Pancreas (tissue), 10 donors: ENCODE measurements at regions not wholly inside any gene's neighbourhood (a gene's known extent, or its start where the extent isn't known, plus 50 kb on each side); places are given as distances from the start of the nearest gene placed in this dataset.

Experiments
- ATAC-seq, 4 donors: fragments of 200-7000 bp; cut with Tn5 transposase; one replicate each; pipeline versions ENCODE4 v1.8.0 to v1.9.1; 2020; ENCODE audit warnings: mild to moderate bottlenecking in 4 of 4, moderate library complexity in 4 of 4
- DNase-seq, 6 donors: peaks; one replicate each; pipeline ENCODE4 v3.0.0-alpha.2; 2020
- FAIRE-seq: peaks from 2 replicates; lab custom pipeline; 2012; peaks lifted over from hg19 to GRCh38; lab: Jason Lieb, UNC
- H3K27ac ChIP-seq, 4 donors: fragments of 200-600 bp; sonication (generic); 1 replicate in 3 of 4; 2 replicates in 1 of 4; pipeline versions ENCODE4 v1.5.0 to v1.8.0; 2020
- H3K27me3 ChIP-seq, 4 donors: fragments of 200-600 bp; one replicate each; pipeline ENCODE4 v1.8.0; 2021
- H3K36me3 ChIP-seq, 3 donors: fragments of 200-600 bp; sonication (generic) in 1 of 3; one replicate each; pipeline versions ENCODE4 v1.5.0 to v1.8.0; 2020 to 2021
- H3K4me1 ChIP-seq, 3 donors: fragments of 200-600 bp; one replicate each; pipeline ENCODE4 v1.8.0; 2021
- H3K4me3 ChIP-seq, 4 donors: fragments of 200-600 bp; sonication (generic) in 2 of 4; one replicate each; pipeline versions ENCODE4 v1.5.0 to v1.8.0; 2020 to 2021
- H3K9me3 ChIP-seq, 4 donors: fragments of 200-600 bp; one replicate each; pipeline ENCODE4 v1.8.0; 2021
- CTCF ChIP-seq, 4 donors: fragments of 200-600 bp; sonication (generic) in 3 of 4; IDR thresholded peaks; one replicate each; pipeline versions ENCODE4 v1.5.0 to v1.8.0; 2021; ENCODE audit warnings: antibody characterized with exemption in 4 of 4
- WGBS, 2 donors: extraction: QIAGEN DNeasy Blood & Tissue Kit; methylation state at CpG; one replicate each; pipeline ENCODE4 v1.1.7; 2013; 5-methylcytosine and 5-hydroxymethylcytosine counted together
- intact Hi-C, 3 donors: fragments of 100-400 bp; cut with DNase I; formaldehyde crosslinking; loops; one replicate each; pipeline versions ENCODE4 v1.11.1 to v1.14.2; 2022
- donor health status: healthy with polysubstance abuse.
- donor health status: DM: no; HTN: no; CAD: no; lungs with moderate emphysema.
- donor health status: DM: no; HTN: no; CAD: no.
- donor health status: control.
- donor health status: control.
- donor health status: Bipolar disorder and iron deficiency.
- donor health status: DM: yes; HTN: yes; CAD: no.
- donor health status: DM: no; HTN: no; CAD: no.
- donor health status: DM: no; HTN: no; CAD: no.
- donor health status: DM: yes; HTN: yes; CAD: no.

DNA sequence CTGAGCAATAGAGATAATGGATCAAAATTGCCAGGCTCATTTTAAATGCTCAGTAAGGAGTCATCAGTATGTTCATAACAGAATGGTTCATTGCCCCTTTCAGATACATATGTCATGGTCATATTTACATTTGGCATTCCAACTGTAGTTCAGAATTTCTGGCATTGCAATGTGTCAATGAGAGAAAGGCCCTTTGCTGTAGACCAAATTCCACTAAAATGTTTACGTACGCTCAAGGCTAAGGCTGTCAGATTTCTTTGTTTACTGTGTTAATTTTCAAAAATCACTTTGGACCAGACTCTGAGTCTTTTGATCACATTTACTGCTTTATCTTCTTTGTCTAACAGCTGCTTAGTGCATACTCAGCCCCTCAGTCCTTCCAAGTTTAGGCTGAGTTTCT is 213.5 kb downstream of the PIK3C3 start:
- ATAC-seq = no peak
- WGBS, 2 donors = 45 to 53% methylated on average over 2 of the region's 2 CpGs
- no peak for FAIRE-seq
- Histone ChIP-seq H3K4me3 (no peak overlapping the region), H3K36me3 (no peaks in the 10 kb centered on the region), H3K27me3 (no peaks in the 10 kb centered on the region), H3K9me3 (no peaks in the 10 kb centered on the region), H3K4me1 (no peaks in the 10 kb centered on the region), H3K27ac (no peak overlapping the region)
- TF ChIP-seq CTCF (IDR thresholded peaks at IDR 0.05) = no peak
- no peak for DNase-seq
- intact Hi-C loops = no loop called here

DNA sequence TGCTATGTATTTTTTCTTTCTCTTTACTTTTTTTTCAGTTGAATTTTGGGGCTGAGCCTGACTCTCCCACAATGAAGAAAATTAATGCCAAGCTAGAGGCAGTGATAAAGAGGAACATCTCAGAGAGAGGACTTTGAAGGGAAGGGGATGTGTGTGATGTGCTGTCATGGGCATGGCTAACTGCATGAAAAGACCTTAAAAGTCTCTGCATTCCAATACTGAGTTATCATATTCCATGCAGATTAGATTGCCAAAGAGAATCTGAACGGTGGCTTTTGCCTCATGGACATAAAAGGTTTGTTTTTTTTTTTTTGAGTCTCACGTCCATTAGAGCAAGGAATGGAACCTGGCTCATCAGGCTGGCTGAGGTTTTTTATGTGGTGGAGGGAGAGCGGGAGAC is 213.9 kb downstream of the PIK3C3 start:
- Histone ChIP-seq H3K9me3 (no peaks in the 10 kb centered on the region), H3K27me3 (no peaks in the 10 kb centered on the region), H3K4me1 (no peaks in the 10 kb centered on the region), H3K4me3 (no peak overlapping the region), H3K27ac (no peak overlapping the region), H3K36me3 (no peaks in the 10 kb centered on the region)
- intact Hi-C loops = no loop called here
- 51% methylated on average over 3 of the region's 3 CpGs for WGBS, 2 donors
- no peak for DNase-seq
- no peak for ATAC-seq
- no peak for TF ChIP-seq CTCF (IDR thresholded peaks at IDR 0.05)
- no peak for FAIRE-seq

DNA sequence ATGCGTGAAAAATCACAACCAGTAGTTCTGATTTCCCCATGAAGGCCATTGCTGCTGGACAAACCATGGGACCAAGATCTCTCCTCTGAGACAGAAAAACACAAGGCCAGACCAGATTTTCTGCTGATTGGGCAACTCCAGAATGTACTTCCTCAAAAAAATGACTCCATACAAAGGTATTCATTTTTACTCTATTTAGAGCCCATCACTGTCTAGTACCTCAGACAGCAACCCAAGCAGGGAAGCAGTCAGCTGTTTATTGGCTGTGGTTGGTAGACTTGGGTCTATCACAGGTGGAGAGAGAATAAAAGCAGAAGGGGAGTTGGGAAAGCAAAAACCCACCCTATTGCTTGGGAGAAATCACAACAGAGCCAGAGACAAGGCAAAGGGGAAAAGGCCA is 219.9 kb downstream of the PIK3C3 start:
- no peak for FAIRE-seq
- 72 to 83% methylated on average over 1 of the region's 1 CpG for WGBS, 2 donors

GRCh38 chr18:42176599-42176998 is 221.6 kb downstream of the PIK3C3 start:
- H3K36me3 ChIP-seq = no peaks in the 10 kb centered on the region
- H3K4me3 ChIP-seq = no peak overlapping the region
- H3K9me3 ChIP-seq = no peaks in the 10 kb centered on the region
- no peak for TF ChIP-seq CTCF (IDR thresholded peaks at IDR 0.05)
- no peaks in the 10 kb centered on the region for H3K4me1 ChIP-seq
- DNase-seq (no peak), ATAC-seq (no peak), FAIRE-seq (no peak)
- H3K27ac ChIP-seq = no peak overlapping the region
- WGBS, 2 donors = 64 to 72% methylated on average over 3 of the region's 3 CpGs
- no peaks in the 10 kb centered on the region for H3K27me3 ChIP-seq
- intact Hi-C loops = no loop called here

More for the DNA sequence above, 219.9 kb downstream of the PIK3C3 start:
- Histone ChIP-seq H3K27ac (no peak overlapping the region), H3K27me3 (no peaks in the 10 kb centered on the region), H3K36me3 (no peaks in the 10 kb centered on the region), H3K4me1 (no peaks in the 10 kb centered on the region), H3K4me3 (no peak overlapping the region), H3K9me3 (no peaks in the 10 kb centered on the region)
- TF ChIP-seq CTCF (IDR thresholded peaks at IDR 0.05) = no peak
- intact Hi-C loops = no loop called here
- DNase-seq (no peak), ATAC-seq (no peak)

GRCh38 chr18:42177390-42177789 is 222.4 kb downstream of the PIK3C3 start:
- no peak for DNase-seq
- Histone ChIP-seq H3K36me3 (no peaks in the 10 kb centered on the region), H3K27me3 (no peaks in the 10 kb centered on the region), H3K27ac (no peak overlapping the region), H3K9me3 (no peaks in the 10 kb centered on the region), H3K4me3 (no peak overlapping the region), H3K4me1 (no peaks in the 10 kb centered on the region)
- 69 to 75% methylated on average over 1 of the region's 1 CpG for WGBS, 2 donors
- no peak for ATAC-seq
- FAIRE-seq = no peak
- TF ChIP-seq CTCF (IDR thresholded peaks at IDR 0.05) = no peak
- intact Hi-C loops = no loop called here
